Right cardiac atrium (tissue), 5 donors: ENCODE measurements at regions not wholly inside any gene's neighbourhood (a gene's known extent, or its start where the extent isn't known, plus 50 kb on each side); places are given as distances from the start of the nearest gene placed in this dataset.
"Not testable (repeated sequence)": the region's sequence is repeated elsewhere in the genome, so short reads cannot be mapped to it uniquely, and the experiment has no call there.

Source experiments
- ATAC-seq, 2 donors: fragments of 200-7000 bp; cut with Tn5 transposase; one replicate each; pipeline versions ENCODE4 v1.8.0 to v1.9.1; 2020; ENCODE audit warnings: moderate library complexity in 2 of 2, mild to moderate bottlenecking in 1 of 2
- DNase-seq, 3 donors: peaks; one replicate each; pipeline ENCODE4 v3.0.0-alpha.2; 2020
- H3K27ac ChIP-seq: one replicate; pipeline ENCODE4 v1.5.1; 2013; ENCODE audit warnings: mild to moderate bottlenecking, low read length, control low read depth, moderate library complexity
- H3K27me3 ChIP-seq: one replicate; pipeline ENCODE4 v1.6.1; 2013; ENCODE audit not compliant: control insufficient read depth, insufficient read depth
- H3K4me1 ChIP-seq: one replicate; pipeline ENCODE4 v1.6.1; 2013; ENCODE audit warnings: low read length; ENCODE audit not compliant: control insufficient read depth, insufficient read depth
- H3K4me3 ChIP-seq: one replicate; pipeline ENCODE4 v1.5.1; 2013; ENCODE audit warnings: low read length, control low read depth
- H3K9me3 ChIP-seq: one replicate; pipeline ENCODE4 v1.6.1; 2013; ENCODE audit warnings: low read length; ENCODE audit not compliant: control insufficient read depth
- WGBS: extraction: QIAGEN DNeasy Blood & Tissue Kit; methylation state at CpG from one replicate; pipeline ENCODE4 v1.1.7; 2013; 5-methylcytosine and 5-hydroxymethylcytosine counted together
- intact Hi-C, 4 donors: fragments of 100-400 bp; cut with DNase I; formaldehyde crosslinking; loops; one replicate each; pipeline versions ENCODE4 v1.11.0 to v1.14.0; 2022 to 2023
- donor health status: healthy with polysubstance abuse.
- donor health status: DM: no; HTN: yes; CAD: no.
- donor health status: DM: no; HTN: no; CAD: no.
- donor health status: DM: no; HTN: yes; CAD: no; lungs with severe emphysema.
- donor health status: DM: yes; HTN: yes; CAD: no.

GRCh38 chr5:92715946-92716520 is 865.0 kb downstream of the NR2F1-AS1 start:
- no peak overlapping the region for H3K27ac ChIP-seq
- no peaks in the 10 kb centered on the region for H3K27me3 ChIP-seq
- H3K4me1 ChIP-seq = no peaks in the 10 kb centered on the region
- ATAC-seq (no peak), DNase-seq (no peak)
- H3K4me3 ChIP-seq = no peak overlapping the region
- no peaks in the 10 kb centered on the region for H3K9me3 ChIP-seq
- WGBS = 72% methylated on average over 5 of the region's 5 CpGs
- intact Hi-C loops = no loop called here

DNA sequence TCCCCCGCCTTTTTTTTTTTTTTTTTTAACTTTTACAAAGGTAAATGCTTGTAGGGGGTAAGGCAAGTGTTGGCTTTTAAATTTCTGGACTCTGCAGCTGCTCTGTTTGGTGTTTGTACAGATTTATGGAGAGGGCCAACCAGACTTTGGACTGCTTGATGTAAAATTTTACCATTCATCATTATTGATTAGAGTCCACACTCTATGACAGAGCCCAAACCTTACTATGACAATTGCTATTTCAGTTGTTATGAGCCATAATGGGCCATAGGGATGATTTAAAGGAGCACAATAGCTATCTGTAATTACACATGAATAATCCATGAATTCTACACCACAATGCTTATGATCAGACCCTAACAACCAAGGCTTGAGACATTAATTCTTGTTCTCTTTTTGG is 867.2 kb downstream of the NR2F1-AS1 start:
- Histone ChIP-seq H3K4me1 (no peaks in the 10 kb centered on the region), H3K4me3 (no peak overlapping the region), H3K27me3 (no peaks in the 10 kb centered on the region), H3K27ac (no peak overlapping the region), H3K9me3 (no peaks in the 10 kb centered on the region)
- ATAC-seq = no peak
- WGBS = 83% methylated on average over 1 of the region's 1 CpG
- no peak for DNase-seq
- intact Hi-C loops = no loop called here

DNA sequence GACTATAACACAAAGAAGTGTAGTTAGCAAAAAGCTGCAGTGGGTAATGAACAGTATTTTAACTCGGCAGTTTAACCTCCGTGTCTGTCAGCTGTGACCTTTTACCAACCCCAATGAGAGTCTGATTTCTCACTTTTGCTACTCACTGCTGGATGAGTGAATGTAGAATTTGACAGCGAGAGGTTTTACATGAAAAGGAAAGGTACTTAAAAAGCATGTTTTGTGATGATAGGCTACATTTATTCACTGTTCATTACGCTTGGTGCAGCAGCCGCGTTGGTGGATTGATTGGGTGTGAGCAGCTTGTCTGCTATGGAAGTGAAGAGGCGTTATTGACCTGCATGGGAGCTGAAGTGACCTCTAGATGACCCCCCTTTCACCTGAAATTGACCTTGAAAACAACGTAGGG is 867.7 kb downstream of the NR2F1-AS1 start:
- no peak for ATAC-seq
- H3K4me3 ChIP-seq = no peak overlapping the region
- 52% methylated on average over 8 of the region's 8 CpGs for WGBS
- no peak for DNase-seq
- intact Hi-C loops = no loop called here
- no peaks in the 10 kb centered on the region for H3K4me1 ChIP-seq
- H3K27ac ChIP-seq = no peak overlapping the region
- H3K27me3 ChIP-seq = no peaks in the 10 kb centered on the region
- no peaks in the 10 kb centered on the region for H3K9me3 ChIP-seq

DNA sequence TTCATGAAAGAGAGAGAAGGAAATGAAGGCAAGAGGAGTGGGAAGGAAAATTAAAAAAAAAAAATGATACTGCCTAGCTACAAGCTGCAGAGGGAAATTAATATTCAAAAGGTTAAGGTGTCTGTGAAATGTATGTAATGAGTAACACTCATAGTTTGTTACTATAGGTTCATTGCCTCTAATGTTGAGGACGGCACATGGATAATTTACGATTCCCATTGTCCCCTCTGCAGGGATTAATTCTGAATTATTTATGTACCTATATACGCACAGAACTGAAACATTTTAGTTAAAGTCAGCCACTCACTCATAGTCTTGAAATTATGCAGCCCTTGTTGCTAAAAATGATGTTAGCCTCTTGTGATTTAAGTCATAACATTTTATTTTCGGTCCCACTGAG is 869.1 kb downstream of the NR2F1-AS1 start:
- Histone ChIP-seq H3K4me1 (no peaks in the 10 kb centered on the region), H3K27ac (no peak overlapping the region), H3K4me3 (no peak overlapping the region), H3K27me3 (no peaks in the 10 kb centered on the region), H3K9me3 (no peaks in the 10 kb centered on the region)
- ATAC-seq (no peak), DNase-seq (no peak)
- 87% methylated on average over 4 of the region's 4 CpGs for WGBS
- intact Hi-C loops = no loop called here

GRCh38 chr5:92704590-92704989 is 876.4 kb downstream of the NR2F1-AS1 start:
- Histone ChIP-seq H3K4me1 (no peaks in the 10 kb centered on the region), H3K4me3 (no peak overlapping the region), H3K27ac (no peak overlapping the region), H3K27me3 (no peaks in the 10 kb centered on the region), H3K9me3 (no peaks in the 10 kb centered on the region)
- no peak for DNase-seq
- intact Hi-C loops = no loop called here
- ATAC-seq = no peak

- DNase-seq (no peak), ATAC-seq (no peak)
- Histone ChIP-seq H3K4me3 (no peak overlapping the region), H3K4me1 (no peaks in the 10 kb centered on the region), H3K9me3 (no peaks in the 10 kb centered on the region), H3K27ac (no peak overlapping the region), H3K27me3 (no peaks in the 10 kb centered on the region)
- 82% methylated on average over 1 of the region's 1 CpG for WGBS
- intact Hi-C loops = no loop called here
These were observed 877.0 kb downstream of the NR2F1-AS1 start for GRCh38 chr5:92703976-92704375.

- H3K9me3 ChIP-seq = no peaks in the 10 kb centered on the region
- 49% methylated on average over 5 of the region's 5 CpGs for WGBS
- intact Hi-C loops = no loop called here
- ATAC-seq = no peak
- H3K27me3 ChIP-seq = no peaks in the 10 kb centered on the region
- no peak for DNase-seq
- no peak overlapping the region for H3K4me3 ChIP-seq
- no peaks in the 10 kb centered on the region for H3K4me1 ChIP-seq
- no peak overlapping the region for H3K27ac ChIP-seq
These were observed 885.7 kb downstream of the NR2F1-AS1 start for GRCh38 chr5:92695123-92696003.

- whole genome bisulfite sequencing = 72% methylated on average over 2 of the region's 2 CpGs
- no peak overlapping the region for H3K4me3 ChIP-seq
- no peaks in the 10 kb centered on the region for H3K4me1 ChIP-seq
- ATAC-seq (no peak), DNase-seq (no peak)
- no peaks in the 10 kb centered on the region for H3K27me3 ChIP-seq
- no peaks in the 10 kb centered on the region for H3K9me3 ChIP-seq
- no peak overlapping the region for H3K27ac ChIP-seq
- intact Hi-C loops = no loop called here
These were observed 887.0 kb downstream of the NR2F1-AS1 start for GRCh38 chr5:92694067-92694466.

- H3K4me1 ChIP-seq, ATAC-seq, H3K9me3 ChIP-seq, DNase-seq, H3K27ac ChIP-seq, intact Hi-C loops, H3K4me3 ChIP-seq, H3K27me3 ChIP-seq: not testable (repeated sequence)
- WGBS = 94% methylated on average over 5 of the region's 5 CpGs
These were observed 889.1 kb downstream of the NR2F1-AS1 start for GRCh38 chr5:92691955-92692354.

GRCh38 chr5:92687821-92688722 is 892.9 kb downstream of the NR2F1-AS1 start:
- intact Hi-C loops = no loop called here
- Histone ChIP-seq H3K4me3 (no peak overlapping the region), H3K4me1 (peaks cover 2% of the 10 kb centered on the region), H3K9me3 (no peaks in the 10 kb centered on the region), H3K27me3 (no peaks in the 10 kb centered on the region), H3K27ac (no peak overlapping the region)
- DNase-seq (no peak), ATAC-seq (peak in 1 of 2 donors; percentile 56)
- whole genome bisulfite sequencing = 28% methylated on average over 8 of the region's 8 CpGs

DNA sequence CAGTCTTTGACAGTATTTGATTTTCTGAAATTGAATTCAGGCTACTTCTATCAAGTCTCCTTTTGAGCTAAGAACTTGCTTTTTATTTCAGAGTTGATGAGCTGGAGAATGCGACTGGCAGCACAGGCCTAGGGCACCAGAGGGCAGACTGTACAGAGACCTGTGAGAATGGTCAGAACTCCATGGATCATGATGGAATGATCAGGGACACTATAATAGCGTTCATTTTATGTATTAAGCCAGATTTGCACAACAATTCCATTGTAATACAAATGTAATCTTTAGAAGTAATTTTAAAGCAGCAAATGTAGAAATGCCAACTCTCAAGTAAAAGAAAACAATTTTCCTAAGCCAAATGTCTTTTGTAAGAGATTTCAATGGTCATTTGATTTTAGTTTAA is 902.4 kb downstream of the NR2F1-AS1 start:
- WGBS = 69% methylated on average over 2 of the region's 2 CpGs

More for the DNA sequence above, 902.4 kb downstream of the NR2F1-AS1 start:
- intact Hi-C loops = no loop called here
- Histone ChIP-seq H3K27ac (no peak overlapping the region), H3K9me3 (no peaks in the 10 kb centered on the region), H3K4me1 (no peaks in the 10 kb centered on the region), H3K27me3 (no peaks in the 10 kb centered on the region), H3K4me3 (no peak overlapping the region)
- ATAC-seq (no peak), DNase-seq (no peak)
